ENCODE measurements at regions not wholly inside any gene's neighbourhood (a gene's known extent, or its start where the extent isn't known, plus 50 kb on each side); places are given as distances from the start of the nearest gene placed in this dataset.

- H3K4me1 ChIP-seq = peaks cover 0 to 6% of the 10 kb centered on the region in 2 donors
- H3K27ac ChIP-seq = no peak overlapping the region
- no peaks in the 10 kb centered on the region for H3K9me3 ChIP-seq
- no peak for DNase-seq
- H3K27me3 ChIP-seq = no peaks in the 10 kb centered on the region
- intact Hi-C loops (cut with DNase I) = no loop called here
- no peaks in the 10 kb centered on the region for H3K36me3 ChIP-seq
- no peak overlapping the region for H3K4me3 ChIP-seq (replicated peaks in 1 of 3)
- WGBS, 2 donors = 57 to 70% methylated on average over 5 of the region's 5 CpGs
- TF ChIP-seq, protein P1, sequence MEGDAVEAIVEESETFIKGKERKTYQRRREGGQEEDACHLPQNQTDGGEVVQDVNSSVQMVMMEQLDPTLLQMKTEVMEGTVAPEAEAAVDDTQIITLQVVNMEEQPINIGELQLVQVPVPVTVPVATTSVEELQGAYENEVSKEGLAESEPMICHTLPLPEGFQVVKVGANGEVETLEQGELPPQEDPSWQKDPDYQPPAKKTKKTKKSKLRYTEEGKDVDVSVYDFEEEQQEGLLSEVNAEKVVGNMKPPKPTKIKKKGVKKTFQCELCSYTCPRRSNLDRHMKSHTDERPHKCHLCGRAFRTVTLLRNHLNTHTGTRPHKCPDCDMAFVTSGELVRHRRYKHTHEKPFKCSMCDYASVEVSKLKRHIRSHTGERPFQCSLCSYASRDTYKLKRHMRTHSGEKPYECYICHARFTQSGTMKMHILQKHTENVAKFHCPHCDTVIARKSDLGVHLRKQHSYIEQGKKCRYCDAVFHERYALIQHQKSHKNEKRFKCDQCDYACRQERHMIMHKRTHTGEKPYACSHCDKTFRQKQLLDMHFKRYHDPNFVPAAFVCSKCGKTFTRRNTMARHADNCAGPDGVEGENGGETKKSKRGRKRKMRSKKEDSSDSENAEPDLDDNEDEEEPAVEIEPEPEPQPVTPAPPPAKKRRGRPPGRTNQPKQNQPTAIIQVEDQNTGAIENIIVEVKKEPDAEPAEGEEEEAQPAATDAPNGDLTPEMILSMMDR (IDR thresholded peaks at IDR 0.05) = no peak
- no peak for TF ChIP-seq POLR2A (IDR thresholded peaks at IDR 0.05)
Observed at GRCh38 chr6:137315081-137315480, 95.9 kb upstream of the IFNGR1 start.

DNA sequence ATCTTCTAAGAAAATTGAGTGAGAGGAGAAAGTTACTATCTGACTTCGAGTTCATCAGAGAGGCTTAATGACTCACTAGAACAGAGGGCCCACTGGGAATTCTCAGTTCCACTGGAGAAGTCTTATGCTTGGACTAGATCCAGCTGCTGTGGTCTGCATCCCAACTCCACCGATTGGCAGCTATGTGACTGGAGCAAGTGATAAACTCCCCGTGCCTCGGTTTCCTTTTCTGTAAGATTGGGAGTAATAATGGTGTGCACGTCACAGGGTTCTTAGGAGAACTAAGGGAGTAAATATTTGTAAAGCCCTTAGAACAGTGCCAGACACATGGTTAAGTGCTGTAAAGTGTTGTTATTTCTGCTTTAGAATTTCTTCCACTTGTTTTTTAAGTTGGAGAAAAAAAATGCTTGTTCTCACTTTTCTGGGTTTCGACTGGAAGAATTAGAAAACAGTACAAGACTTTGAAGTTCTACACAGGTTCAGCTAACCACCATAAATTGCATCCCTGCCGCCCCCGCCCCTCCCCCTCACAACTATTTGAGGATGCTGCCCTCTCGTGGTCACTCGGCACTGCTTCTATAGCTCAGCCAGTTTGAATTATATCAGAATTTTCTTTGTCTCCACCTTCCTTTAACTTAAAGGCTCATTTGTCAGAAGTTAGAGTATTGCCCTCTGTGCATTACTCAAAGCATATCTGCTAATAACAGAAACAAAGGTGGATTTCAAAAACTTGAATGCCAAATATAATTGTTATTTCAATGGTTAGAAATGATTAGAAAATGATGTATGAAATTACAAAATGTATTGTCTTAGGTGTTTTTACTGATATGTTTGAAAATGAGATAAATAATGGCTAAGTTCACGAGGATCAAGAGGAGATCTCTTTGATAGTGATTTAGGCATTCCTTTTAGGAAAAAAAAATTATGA lies 95.0 kb upstream of the IFNGR1 start:
- peak; percentile 68 to 71 for DNase-seq
- no peak for TF ChIP-seq POLR2A (IDR thresholded peaks at IDR 0.05)
- TF ChIP-seq, protein P1 (IDR thresholded peaks at IDR 0.05) = peak; percentile 23 to 91 (median 69)
- Histone ChIP-seq H3K9me3 (no peaks in the 10 kb centered on the region), H3K4me1 (peaks cover 0 to 6% of the 10 kb centered on the region in 2 donors), H3K4me3 (replicated peaks in 1 of 3) (no peak overlapping the region), H3K36me3 (no peaks in the 10 kb centered on the region), H3K27me3 (no peaks in the 10 kb centered on the region), H3K27ac (no peak overlapping the region)
- intact Hi-C loops (cut with DNase I) = loop anchor here (5.0 kb wide), 1 partner anchor 222 kb away; no protein-coding TSS in a partner anchor
- WGBS, 2 donors = 11 to 12% methylated on average over 11 of the region's 11 CpGs

GRCh38 chr6:137313211-137313610 lies 94.0 kb upstream of the IFNGR1 start:
- no peak for TF ChIP-seq POLR2A (IDR thresholded peaks at IDR 0.05)
- no peak for DNase-seq
- H3K4me3 ChIP-seq (replicated peaks in 1 of 3) = no peak overlapping the region
- no peaks in the 10 kb centered on the region for H3K36me3 ChIP-seq
- intact Hi-C loops (cut with DNase I) = loop anchor here (5.0 kb wide), 1 partner anchor 221 kb away; no protein-coding TSS in a partner anchor
- peaks cover 0 to 6% of the 10 kb centered on the region in 2 donors for H3K4me1 ChIP-seq
- no peaks in the 10 kb centered on the region for H3K9me3 ChIP-seq
- H3K27ac ChIP-seq = no peak overlapping the region
- H3K27me3 ChIP-seq = no peaks in the 10 kb centered on the region
- WGBS, 2 donors = 80 to 82% methylated on average over 1 of the region's 1 CpG

DNA sequence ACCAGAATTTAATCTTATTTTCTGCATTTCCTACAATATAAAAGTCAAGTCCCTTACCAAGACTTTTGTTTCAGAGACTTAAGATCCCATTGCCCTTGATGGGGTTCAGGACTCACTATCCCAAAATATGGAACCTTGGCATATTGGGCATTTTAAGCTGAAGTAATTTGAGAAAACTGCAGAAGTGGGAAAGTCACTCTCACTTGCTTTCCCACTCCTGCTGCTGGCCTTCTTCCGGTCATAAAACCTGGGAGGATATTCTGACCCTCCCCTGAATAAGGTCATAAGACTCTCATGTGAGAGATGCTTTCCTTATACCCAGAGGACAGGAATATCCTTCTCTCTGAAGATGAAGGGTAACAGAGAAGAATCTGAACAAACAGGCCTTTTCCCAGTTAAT lies 92.8 kb upstream of the IFNGR1 start:
- no peak overlapping the region for H3K4me3 ChIP-seq (replicated peaks in 1 of 3)
- H3K27me3 ChIP-seq = no peaks in the 10 kb centered on the region
- TF ChIP-seq, protein P1 (IDR thresholded peaks at IDR 0.05) = no peak
- TF ChIP-seq POLR2A (IDR thresholded peaks at IDR 0.05) = no peak
- H3K27ac ChIP-seq = no peak overlapping the region
- H3K9me3 ChIP-seq = no peaks in the 10 kb centered on the region
- 94 to 100% methylated on average over 1 of the region's 1 CpG for WGBS, 2 donors
- no peaks in the 10 kb centered on the region for H3K36me3 ChIP-seq
- H3K4me1 ChIP-seq = peaks cover 0 to 6% of the 10 kb centered on the region in 2 donors
- DNase-seq = no peak
- intact Hi-C loops (cut with DNase I) = loop anchor here (5.0 kb wide), 1 partner anchor 220 kb away; no protein-coding TSS in a partner anchor

GRCh38 chr6:137309078-137309762 lies 90.0 kb upstream of the IFNGR1 start:
- intact Hi-C loops (cut with DNase I) = no loop called here

More at GRCh38 chr6:137309078-137309762, 90.0 kb upstream of the IFNGR1 start:
- Histone ChIP-seq H3K36me3 (no peaks in the 10 kb centered on the region), H3K4me3 (replicated peaks in 1 of 3) (no peak overlapping the region), H3K27me3 (no peaks in the 10 kb centered on the region), H3K9me3 (no peaks in the 10 kb centered on the region), H3K27ac (no peak overlapping the region), H3K4me1 (peaks cover 0 to 6% of the 10 kb centered on the region in 2 donors)
- TF ChIP-seq POLR2A (IDR thresholded peaks at IDR 0.05) = no peak
- TF ChIP-seq, protein P1 (IDR thresholded peaks at IDR 0.05) = no peak
- 32% methylated on average over 6 of the region's 6 CpGs for WGBS, 2 donors
- peak; percentile 71 to 83 for DNase-seq

Data from thyroid gland (tissue), 4 donors.